H1 (cell line): ENCODE measurements at regions not wholly inside any gene's neighbourhood (a gene's known extent, or its start where the extent isn't known, plus 50 kb on each side); places are given as distances from the start of the nearest gene placed in this dataset.

Experiments
- CTCF ChIA-PET: fragments of 300-600 bp; sonication (Branson Sonifier 250); formaldehyde crosslinking; loops from one replicate; lab custom pipeline; 2021; ENCODE audit not compliant: partially characterized antibody; lab: Charles Lee
- POLR2A ChIA-PET: fragments of 300-600 bp; sonication (Branson Sonifier 250); formaldehyde crosslinking; loops from one replicate; lab custom pipeline; 2021; ENCODE audit warnings: inconsistent platforms; ENCODE audit not compliant: partially characterized antibody; lab: Charles Lee
- DNase-seq, 2 experiments: peaks; one replicate each; pipeline versions ENCODE4 v3.0.0 to v3.0.0-alpha.2; 2010 to 2022; ENCODE audit warnings: low spot score in 2 of 2, low read depth in 1 of 2, mixed read lengths in 1 of 2
- FAIRE-seq: peaks from 2 replicates; lab custom pipeline; 2011; peaks lifted over from hg19 to GRCh38; lab: Jason Lieb, UNC
- H2AFZ ChIP-seq: 2 replicates; pipeline ENCODE4 v1.8.1; 2012; ENCODE audit warnings: low read length, inconsistent platforms
- H2AK5ac ChIP-seq: 2 replicates; pipeline ENCODE4 v1.6.1; 2013; ENCODE audit warnings: low read depth, low read length
- H2BK120ac ChIP-seq: replicated peaks from 2 replicates; pipeline ENCODE3; 2013; ENCODE audit warnings: low read depth, low read length, inconsistent platforms
- H2BK12ac ChIP-seq: 2 replicates; pipeline ENCODE4 v1.6.1; 2013; ENCODE audit warnings: low read depth, low read length
- H2BK15ac ChIP-seq: 2 replicates; pipeline ENCODE4 v1.6.1; 2013; ENCODE audit warnings: low read length
- H2BK20ac ChIP-seq: 2 replicates; pipeline ENCODE4 v1.6.1; 2013; ENCODE audit warnings: low read length
- H2BK5ac ChIP-seq: 2 replicates; pipeline ENCODE4 v1.6.1; 2013; ENCODE audit warnings: low read depth, low read length
- H3K14ac ChIP-seq: 2 replicates; pipeline ENCODE4 v1.6.1; 2013; ENCODE audit warnings: inconsistent platforms; ENCODE audit not compliant: insufficient read length
- H3K18ac ChIP-seq: 2 replicates; pipeline ENCODE4 v1.6.1; 2013; ENCODE audit warnings: low read length; ENCODE audit errors: extremely low read depth
- H3K23ac ChIP-seq: 2 replicates; pipeline ENCODE4 v1.6.1; 2013; ENCODE audit warnings: inconsistent platforms; ENCODE audit not compliant: insufficient read length
- H3K23me2 ChIP-seq: 2 replicates; pipeline ENCODE4 v1.6.1; 2013; ENCODE audit warnings: low read depth, low read length
- H3K27ac ChIP-seq: 2 replicates; pipeline ENCODE4 v1.6.1; 2011; ENCODE audit warnings: low read depth, low read length, inconsistent platforms
- H3K27me3 ChIP-seq, 4 experiments: replicated peaks in 1 of 4; 1 replicate in 1 of 4; 2 replicates in 3 of 4; pipeline versions ENCODE4 v1.6.1 to v1.8.1; 2011 to 2013; ENCODE audit warnings: low read length in 3 of 4, mild to moderate bottlenecking in 3 of 4, inconsistent platforms in 2 of 4, mixed read lengths in 2 of 4, moderate library complexity in 1 of 4; ENCODE audit not compliant: control insufficient read depth in 3 of 4, insufficient read depth in 3 of 4; ENCODE audit errors: extremely low read depth in 1 of 4
- H3K36me3 ChIP-seq, 4 experiments: 2 replicates each; pipeline versions ENCODE4 v1.6.1 to v1.8.1; 2011 to 2013; ENCODE audit warnings: mild to moderate bottlenecking in 4 of 4, low read length in 3 of 4, moderate library complexity in 2 of 4, control low read depth in 1 of 4, inconsistent platforms in 1 of 4; ENCODE audit not compliant: insufficient read depth in 4 of 4, control insufficient read depth in 2 of 4
- H3K4ac ChIP-seq: replicated peaks from 2 replicates; pipeline ENCODE3; 2013; ENCODE audit warnings: low read length, low read depth, mixed read lengths, inconsistent platforms; ENCODE audit not compliant: insufficient read length
- H3K4me1 ChIP-seq, 4 experiments: replicated peaks in 1 of 4; 1 replicate in 1 of 4; 2 replicates in 3 of 4; pipeline versions ENCODE4 v1.6.1 to v1.8.1; 2011 to 2013; ENCODE audit warnings: low read length in 3 of 4, inconsistent platforms in 2 of 4, mixed read lengths in 1 of 4; ENCODE audit not compliant: insufficient read depth in 4 of 4, control insufficient read depth in 3 of 4
- H3K4me2 ChIP-seq, 2 experiments: 2 replicates each; pipeline versions ENCODE4 v1.6.1 to v1.8.1; 2011 to 2013; ENCODE audit warnings: low read depth in 2 of 2, low read length in 2 of 2, control low read depth in 1 of 2, inconsistent platforms in 1 of 2, mild to moderate bottlenecking in 1 of 2; ENCODE audit not compliant: insufficient read depth in 1 of 2
- H3K4me3 ChIP-seq, 4 experiments: fragments of 200-600, 300-600 bp in 1 of 4; sonication (generic), shearing (Covaris generic), sonication (Bioruptor Twin) in 1 of 4; 2 replicates each; pipeline versions ENCODE4 v1.5.1 to v1.8.1; 2011 to 2016; ENCODE audit warnings: low read length in 4 of 4, low read depth in 3 of 4, control low read depth in 2 of 4, inconsistent platforms in 2 of 4, mild to moderate bottlenecking in 2 of 4, mixed read lengths in 1 of 4, moderate library complexity in 1 of 4; ENCODE audit not compliant: insufficient read depth in 2 of 4; ENCODE audit errors: extremely low read depth in 1 of 4
- H3K56ac ChIP-seq: replicated peaks from 2 replicates; pipeline ENCODE3; 2013; ENCODE audit warnings: low read depth, mild to moderate bottlenecking, mixed read lengths, low read length, inconsistent platforms; ENCODE audit not compliant: insufficient read length
- H3K79me1 ChIP-seq: 2 replicates; pipeline ENCODE4 v1.6.1; 2013; ENCODE audit warnings: low read depth, low read length, control low read depth
- H3K79me2 ChIP-seq, 2 experiments: 2 replicates each; pipeline versions ENCODE4 v1.6.1 to v1.8.1; 2012 to 2013; ENCODE audit warnings: low read length in 2 of 2, mild to moderate bottlenecking in 2 of 2, inconsistent platforms in 1 of 2; ENCODE audit not compliant: insufficient read depth in 2 of 2, control insufficient read depth in 1 of 2
- H3K9ac ChIP-seq, 4 experiments: replicated peaks in 1 of 4; 1 replicate in 1 of 4; 2 replicates in 3 of 4; pipeline versions ENCODE4 v1.6.1 to v1.8.1; 2011 to 2013; ENCODE audit warnings: low read depth in 3 of 4, low read length in 3 of 4, control low read depth in 2 of 4, mild to moderate bottlenecking in 2 of 4, moderate library complexity in 2 of 4, inconsistent platforms in 1 of 4; ENCODE audit errors: extremely low read depth in 1 of 4
- H3K9me3 ChIP-seq, 2 experiments: 2 replicates each; pipeline versions ENCODE4 v1.6.1 to v1.8.1; 2012 to 2013; ENCODE audit warnings: mild to moderate bottlenecking in 2 of 2, moderate library complexity in 2 of 2, control low read depth in 1 of 2, inconsistent platforms in 1 of 2, low read depth in 1 of 2, low read length in 1 of 2, mixed read lengths in 1 of 2; ENCODE audit not compliant: insufficient read depth in 2 of 2
- H4K20me1 ChIP-seq, 2 experiments: replicated peaks in 1 of 2; 2 replicates each; pipeline versions ENCODE3 to v1.8.1; 2011 to 2013; ENCODE audit warnings: inconsistent platforms in 2 of 2, low read length in 2 of 2, mild to moderate bottlenecking in 1 of 2; ENCODE audit not compliant: insufficient read depth in 2 of 2, control insufficient read depth in 1 of 2
- H4K5ac ChIP-seq: 2 replicates; pipeline ENCODE4 v1.6.1; 2013; ENCODE audit warnings: low read length, low read depth, mixed read lengths, inconsistent platforms; ENCODE audit not compliant: insufficient read length
- H4K8ac ChIP-seq: 2 replicates; pipeline ENCODE4 v1.8.0; 2013; ENCODE audit warnings: mild to moderate bottlenecking, moderate library complexity, low read length, inconsistent platforms; ENCODE audit not compliant: insufficient read depth; ENCODE audit errors: extremely low read depth
- H4K91ac ChIP-seq: replicated peaks from 2 replicates; pipeline ENCODE3; 2013; ENCODE audit warnings: low read length, mixed read lengths, inconsistent platforms; ENCODE audit not compliant: insufficient read length
- ASH2L ChIP-seq: fragments of 200-600, 300-600 bp; sonication (generic); IDR thresholded peaks from one replicate; pipeline ENCODE4 v1.7.1; 2017; ENCODE audit warnings: low read length
- BACH1 ChIP-seq: IDR thresholded peaks from 2 replicates; pipeline ENCODE4 v1.6.1; 2012; ENCODE audit warnings: low read length, improper control_type of control experiment
- BCL11A ChIP-seq, 2 experiments: IDR thresholded peaks; one replicate each; pipeline ENCODE4 v1.6.1; 2011; ENCODE audit warnings: low read depth in 2 of 2, low read length in 2 of 2, mild to moderate bottlenecking in 2 of 2
- EGR1 ChIP-seq: IDR thresholded peaks from 2 replicates; pipeline ENCODE4 v1.6.1; 2011; ENCODE audit warnings: low read depth, low read length, borderline replicate concordance
- GTF2F1 ChIP-seq: IDR thresholded peaks from 2 replicates; pipeline ENCODE4 v1.6.1; 2012; ENCODE audit warnings: low read depth, low read length, improper control_type of control experiment, borderline replicate concordance
- KDM1A ChIP-seq: fragments of 200-600, 300-600 bp; sonication (generic); IDR thresholded peaks from 2 replicates; pipeline ENCODE4 v1.7.1; 2016; ENCODE audit warnings: mild to moderate bottlenecking, low read length, borderline replicate concordance
- MAX ChIP-seq: IDR thresholded peaks from 2 replicates; pipeline ENCODE4 v1.6.1; 2012; ENCODE audit warnings: inconsistent platforms
- PHF8 ChIP-seq: fragments of 200-600 bp; sonication (generic); conservative IDR thresholded peaks from 2 replicates; pipeline ENCODE4 v1.7.1; 2012; ENCODE audit warnings: low read depth, mild to moderate bottlenecking, inconsistent platforms, low read length, moderate library complexity
- POU5F1 ChIP-seq: IDR thresholded peaks from 2 replicates; pipeline ENCODE4 v1.6.1; 2011; ENCODE audit warnings: low read depth, mild to moderate bottlenecking, low read length, moderate library complexity
- SUZ12 ChIP-seq: fragments of 200-600 bp; sonication (generic); IDR thresholded peaks from 2 replicates; pipeline ENCODE4 v1.6.1; 2012; ENCODE audit warnings: mild to moderate bottlenecking, inconsistent platforms, low read length, moderate library complexity, mixed read lengths
- TCF12 ChIP-seq: IDR thresholded peaks from 2 replicates; pipeline ENCODE4 v1.6.1; 2011; ENCODE audit warnings: low read depth, mild to moderate bottlenecking, low read length
- TF ChIP-seq, protein P1 (sequence below): IDR thresholded peaks from 2 replicates; pipeline ENCODE4 v1.6.1; 2011; ENCODE audit warnings: low read depth, mild to moderate bottlenecking, low read length; ENCODE audit not compliant: insufficient read depth

- H4K91ac ChIP-seq = no peak overlapping the region
- FAIRE-seq = no peak
- DNase-seq = no peak
- no peak overlapping the region for H2AFZ ChIP-seq
- no peak overlapping the region for H2BK15ac ChIP-seq
- ChIA-PET POLR2A (no interaction called here), CTCF (no interaction called here)
- H3K36me3 ChIP-seq = no peaks in the 10 kb centered on the region
- no peaks in the 10 kb centered on the region for H3K79me1 ChIP-seq
- H3K4ac ChIP-seq = no peak overlapping the region
- no peak overlapping the region for H3K56ac ChIP-seq
- H2AK5ac ChIP-seq = no peak overlapping the region
- no peak overlapping the region for H4K8ac ChIP-seq
- H3K23ac ChIP-seq = no peak overlapping the region
- H3K9me3 ChIP-seq = no peaks in the 10 kb centered on the region
- H3K27me3 ChIP-seq = no peaks in the 10 kb centered on the region
- H2BK120ac ChIP-seq = no peak overlapping the region
- no peak overlapping the region for H3K18ac ChIP-seq
- no peaks in the 10 kb centered on the region for H4K20me1 ChIP-seq
- H3K79me2 ChIP-seq = no peaks in the 10 kb centered on the region
- H3K14ac ChIP-seq = no peak overlapping the region
- no peak overlapping the region for H2BK5ac ChIP-seq
- H2BK12ac ChIP-seq = no peak overlapping the region
- H3K9ac ChIP-seq = no peak overlapping the region
- H3K4me3 ChIP-seq = no peak overlapping the region
- H3K4me1 ChIP-seq = no peaks in the 10 kb centered on the region
- H2BK20ac ChIP-seq = no peak overlapping the region
- no peaks in the 10 kb centered on the region; the same call in 1 of the 2 replicates for H3K23me2 ChIP-seq
- H3K4me2 ChIP-seq = no peak overlapping the region
- H4K5ac ChIP-seq = no peak overlapping the region
- H3K27ac ChIP-seq = no peak overlapping the region
- TF ChIP-seq PHF8 (no peak), SUZ12 (no peak), MAX (no peak), TCF12 (no peak), GTF2F1 (no peak), BCL11A (IDR thresholded peaks at IDR 0.05; ENCODE audit: low read depth in 2 of 2, low read length in 2 of 2) (no peak), KDM1A (no peak), ASH2L (no peak), POU5F1 (no peak), EGR1 (no peak), BACH1 (no peak)
- TF ChIP-seq, protein P1, sequence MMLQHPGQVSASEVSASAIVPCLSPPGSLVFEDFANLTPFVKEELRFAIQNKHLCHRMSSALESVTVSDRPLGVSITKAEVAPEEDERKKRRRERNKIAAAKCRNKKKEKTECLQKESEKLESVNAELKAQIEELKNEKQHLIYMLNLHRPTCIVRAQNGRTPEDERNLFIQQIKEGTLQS = no peak
- TF ChIP-seq, all 59 proteins: peak for 0
Measured at GRCh38 chr2:67566285-67566684, 169.2 kb downstream of the ETAA1 start.
